IPS-15b (cell line): ENCODE measurements at regions not wholly inside any gene's neighbourhood (a gene's known extent, or its start where the extent isn't known, plus 50 kb on each side); places are given as distances from the start of the nearest gene placed in this dataset.
"Not testable (repeated sequence)": the region's sequence is repeated elsewhere in the genome, so short reads cannot be mapped to it uniquely, and the experiment has no call there.

ENCODE experiments used
- H3K27me3 ChIP-seq: one replicate; pipeline ENCODE4 v1.6.1; 2013; ENCODE audit warnings: low read length; ENCODE audit not compliant: control insufficient read depth, insufficient read depth
- H3K36me3 ChIP-seq: one replicate; pipeline ENCODE4 v1.6.1; 2013; ENCODE audit warnings: low read length; ENCODE audit not compliant: control insufficient read depth, insufficient read depth
- H3K4me1 ChIP-seq: one replicate; pipeline ENCODE4 v1.6.1; 2013; ENCODE audit warnings: mild to moderate bottlenecking, low read length; ENCODE audit not compliant: control insufficient read depth, insufficient read depth
- H3K4me3 ChIP-seq: one replicate; pipeline ENCODE4 v1.5.1; 2013; ENCODE audit warnings: low read depth, low read length
- H3K9ac ChIP-seq: one replicate; pipeline ENCODE4 v1.6.1; 2013; ENCODE audit warnings: low read depth, mild to moderate bottlenecking, low read length
- H3K9me3 ChIP-seq: one replicate; pipeline ENCODE4 v1.6.1; 2013; ENCODE audit warnings: mild to moderate bottlenecking, low read length; ENCODE audit not compliant: control insufficient read depth, insufficient read depth

- Histone ChIP-seq H3K4me3 (no peak overlapping the region), H3K4me1 (no peaks in the 10 kb centered on the region), H3K27me3 (no peaks in the 10 kb centered on the region), H3K9ac (no peak overlapping the region), H3K36me3 (no peaks in the 10 kb centered on the region), H3K9me3 (no peaks in the 10 kb centered on the region)
Measured at GRCh38 chr6:40877362-40877761, 161.7 kb downstream of the UNC5CL start.

- Histone ChIP-seq H3K36me3 (no peaks in the 10 kb centered on the region), H3K27me3 (no peaks in the 10 kb centered on the region), H3K4me3 (no peak overlapping the region), H3K9me3 (no peaks in the 10 kb centered on the region), H3K4me1 (no peaks in the 10 kb centered on the region), H3K9ac (no peak overlapping the region)
Measured at GRCh38 chr6:40876336-40876735, 162.7 kb downstream of the UNC5CL start.

- H3K27me3 ChIP-seq: no peaks in the 10 kb centered on the region
Measured at GRCh38 chr6:40874495-40874894, 164.5 kb downstream of the UNC5CL start.

GRCh38 chr6:40871424-40871823, 167.6 kb downstream of the UNC5CL start:
- Histone ChIP-seq H3K27me3 (no peaks in the 10 kb centered on the region), H3K9me3 (no peaks in the 10 kb centered on the region), H3K4me1 (no peaks in the 10 kb centered on the region)

More at GRCh38 chr6:40874495-40874894, 164.5 kb downstream of the UNC5CL start:
- H3K4me3 ChIP-seq: no peak overlapping the region
- H3K4me1 ChIP-seq: no peaks in the 10 kb centered on the region
- no peaks in the 10 kb centered on the region for H3K36me3 ChIP-seq
- H3K9me3 ChIP-seq: no peaks in the 10 kb centered on the region
- H3K9ac ChIP-seq: no peak overlapping the region

GRCh38 chr6:40868089-40868865, 170.7 kb downstream of the UNC5CL start:
- H3K9me3 ChIP-seq, H3K4me1 ChIP-seq, H3K9ac ChIP-seq, H3K27me3 ChIP-seq, H3K4me3 ChIP-seq, H3K36me3 ChIP-seq: not testable (repeated sequence)

More at GRCh38 chr6:40871424-40871823, 167.6 kb downstream of the UNC5CL start:
- H3K9ac ChIP-seq: no peak overlapping the region
- H3K4me3 ChIP-seq: no peak overlapping the region
- H3K36me3 ChIP-seq: no peaks in the 10 kb centered on the region

- not testable (repeated sequence) for H3K27me3 ChIP-seq, H3K4me1 ChIP-seq, H3K36me3 ChIP-seq, H3K4me3 ChIP-seq, H3K9me3 ChIP-seq, H3K9ac ChIP-seq
Measured at GRCh38 chr6:40867527-40867926, 171.5 kb downstream of the UNC5CL start.

- not testable (repeated sequence) for H3K9ac ChIP-seq, H3K4me3 ChIP-seq, H3K9me3 ChIP-seq, H3K4me1 ChIP-seq, H3K27me3 ChIP-seq, H3K36me3 ChIP-seq
Measured at GRCh38 chr6:40865259-40865658, 173.8 kb downstream of the UNC5CL start.

- no peak overlapping the region for H3K9ac ChIP-seq
- H3K4me1 ChIP-seq: no peaks in the 10 kb centered on the region
- no peaks in the 10 kb centered on the region for H3K36me3 ChIP-seq
- no peaks in the 10 kb centered on the region for H3K27me3 ChIP-seq
- H3K4me3 ChIP-seq: no peak overlapping the region
- H3K9me3 ChIP-seq: no peaks in the 10 kb centered on the region
Measured at GRCh38 chr6:40860443-40860842, 178.6 kb downstream of the UNC5CL start.

GRCh38 chr6:40856271-40856670, 182.8 kb downstream of the UNC5CL start:
- Histone ChIP-seq H3K9ac (no peak overlapping the region), H3K36me3 (no peaks in the 10 kb centered on the region), H3K9me3 (no peaks in the 10 kb centered on the region), H3K27me3 (no peaks in the 10 kb centered on the region), H3K4me3 (no peak overlapping the region), H3K4me1 (no peaks in the 10 kb centered on the region)

- H3K36me3 ChIP-seq: no peaks in the 10 kb centered on the region
- H3K4me3 ChIP-seq: no peak overlapping the region
- no peaks in the 10 kb centered on the region for H3K4me1 ChIP-seq
- no peaks in the 10 kb centered on the region for H3K27me3 ChIP-seq
- no peak overlapping the region for H3K9ac ChIP-seq
- no peaks in the 10 kb centered on the region for H3K9me3 ChIP-seq
Measured at GRCh38 chr6:40855168-40855880, 183.7 kb downstream of the UNC5CL start.

- Histone ChIP-seq H3K4me1 (no peaks in the 10 kb centered on the region), H3K9me3 (no peaks in the 10 kb centered on the region)
Measured at GRCh38 chr6:40854592-40854991, 184.4 kb downstream of the UNC5CL start.

GRCh38 chr6:40852779-40853373, 186.1 kb downstream of the UNC5CL start:
- no peaks in the 10 kb centered on the region for H3K9me3 ChIP-seq
- no peak overlapping the region for H3K4me3 ChIP-seq
- H3K4me1 ChIP-seq: no peaks in the 10 kb centered on the region
- H3K27me3 ChIP-seq: no peaks in the 10 kb centered on the region
- H3K9ac ChIP-seq: no peak overlapping the region
- H3K36me3 ChIP-seq: no peaks in the 10 kb centered on the region

More at GRCh38 chr6:40854592-40854991, 184.4 kb downstream of the UNC5CL start:
- H3K4me3 ChIP-seq: no peak overlapping the region
- H3K27me3 ChIP-seq: no peaks in the 10 kb centered on the region
- no peak overlapping the region for H3K9ac ChIP-seq
- H3K36me3 ChIP-seq: no peaks in the 10 kb centered on the region
